ENCODE measurements at regions not wholly inside any gene's neighbourhood (a gene's known extent, or its start where the extent isn't known, plus 50 kb on each side); places are given as distances from the start of the nearest gene placed in this dataset.
A peak's percentile ranks its signal among the peaks of the same experiment; 100 is the strongest.

DNA sequence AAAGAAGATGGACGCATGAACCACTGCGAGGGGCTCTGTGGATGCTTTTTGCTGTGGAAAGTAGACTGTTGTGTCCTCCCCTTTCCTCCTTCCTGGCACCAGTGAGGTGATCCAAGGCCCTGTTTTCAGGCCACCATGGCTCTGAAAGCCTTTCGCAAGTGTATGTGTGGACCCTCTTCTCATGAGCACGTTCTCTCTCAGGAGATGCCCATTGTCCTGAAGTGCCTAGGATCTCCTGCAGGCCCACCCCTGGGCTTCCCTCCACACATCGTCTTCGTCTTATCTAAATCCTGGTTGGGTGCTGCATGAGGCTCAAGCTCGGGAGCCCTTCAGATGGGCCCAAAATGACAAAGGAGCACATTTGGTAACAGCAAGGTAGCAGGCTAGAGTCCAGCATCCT, 188.2 kb downstream of the PTPN20 start:
- Histone ChIP-seq H3K4me3 (no peak overlapping the region), H3K27ac (no peak overlapping the region)

DNA sequence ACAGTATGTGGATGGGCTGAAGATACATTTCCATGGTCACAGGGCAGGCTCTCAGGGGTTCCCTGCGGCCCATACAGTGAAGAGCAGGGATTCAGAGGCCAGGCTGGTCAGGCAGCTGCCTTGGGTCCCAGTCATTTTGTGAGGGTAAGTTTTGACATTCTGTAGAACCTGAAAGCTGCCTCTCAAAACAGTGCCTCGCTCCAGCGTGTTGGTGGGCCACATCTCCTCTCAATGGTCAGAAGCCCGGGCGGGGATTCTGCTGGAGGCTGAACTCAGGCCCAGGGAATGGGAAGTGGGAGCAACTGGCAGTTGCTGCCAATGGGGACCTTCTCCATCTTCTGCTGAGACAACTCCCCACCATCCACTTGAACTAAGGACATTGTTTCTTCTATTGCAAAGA, 190.0 kb downstream of the PTPN20 start:
- Histone ChIP-seq H3K4me3 (no peak overlapping the region), H3K27ac (no peak overlapping the region)

DNA sequence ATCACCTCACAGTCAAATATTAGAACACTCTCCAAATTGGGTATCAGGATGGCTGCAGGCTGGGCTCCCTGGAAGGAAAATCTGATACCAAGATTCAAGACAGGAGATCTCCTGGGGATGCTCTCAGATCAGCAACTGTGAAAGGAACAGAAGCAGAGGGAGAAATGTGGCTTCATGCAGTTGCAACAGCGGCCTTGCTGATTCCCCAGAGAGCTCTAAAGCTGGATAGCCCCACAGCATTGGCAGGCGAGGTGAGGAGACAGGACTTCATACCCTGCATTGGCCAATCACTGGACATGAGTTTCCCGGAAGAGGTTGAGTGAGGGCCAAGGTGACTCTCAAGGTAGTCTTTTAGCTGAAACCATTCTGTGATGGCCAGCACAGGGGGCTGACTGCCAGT, 190.6 kb downstream of the PTPN20 start:
- Histone ChIP-seq H3K4me3 (no peak overlapping the region), H3K27ac (no peak overlapping the region)

DNA sequence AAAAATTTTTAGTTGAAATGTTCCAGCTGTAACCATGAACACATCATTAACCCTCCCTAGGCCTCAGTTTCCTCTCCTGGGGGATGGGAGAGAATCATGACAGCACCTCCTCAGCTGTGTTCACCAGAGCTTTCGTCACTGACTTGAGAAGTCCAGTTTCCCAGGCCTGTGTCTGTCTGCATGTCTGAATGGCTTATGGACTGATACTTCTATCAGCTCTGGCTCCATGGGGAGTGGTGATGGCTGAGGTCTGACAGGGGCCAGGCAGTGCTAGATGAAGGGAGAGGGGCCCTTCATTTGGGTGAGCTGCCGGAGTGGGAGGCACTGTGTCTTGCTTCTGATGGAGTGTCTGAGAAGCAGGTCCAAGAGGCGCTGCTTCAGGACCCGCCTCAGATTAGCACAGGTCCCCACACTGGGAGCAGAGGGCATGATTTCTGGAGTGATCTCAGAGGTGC, 192.9 kb downstream of the PTPN20 start:
- Histone ChIP-seq H3K4me3 (no peak overlapping the region), H3K27ac (no peak overlapping the region)

DNA sequence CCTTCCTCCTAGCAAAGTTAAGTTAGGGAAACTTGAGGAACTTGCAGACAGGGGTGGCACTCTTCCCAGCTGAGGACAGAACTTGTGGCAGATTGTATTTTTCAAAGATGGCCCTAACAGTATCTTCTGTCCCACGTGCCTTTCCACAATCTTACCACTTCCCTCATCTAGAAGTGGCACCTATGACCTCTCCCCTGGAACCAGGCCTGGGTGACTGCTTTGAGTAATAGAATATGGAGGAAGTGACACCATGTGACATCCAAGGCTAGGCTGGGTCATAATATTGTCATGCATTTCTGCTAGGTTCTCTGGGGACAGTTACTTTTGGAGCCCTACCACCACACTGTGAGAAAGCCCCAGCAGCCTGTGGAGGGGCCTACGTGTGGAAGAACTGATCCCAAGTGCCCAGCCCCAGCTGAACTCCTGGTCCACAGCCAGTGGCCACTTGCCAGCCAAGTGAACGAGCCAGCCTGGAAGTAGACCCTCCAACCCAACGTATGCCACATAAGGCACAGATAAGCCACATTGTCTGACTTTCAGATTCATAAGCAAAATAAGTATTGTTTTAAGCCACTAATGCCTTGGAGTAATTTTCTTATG, 193.7 kb downstream of the PTPN20 start:
- no peak overlapping the region for H3K27ac ChIP-seq
- no peak overlapping the region for H3K4me3 ChIP-seq

DNA sequence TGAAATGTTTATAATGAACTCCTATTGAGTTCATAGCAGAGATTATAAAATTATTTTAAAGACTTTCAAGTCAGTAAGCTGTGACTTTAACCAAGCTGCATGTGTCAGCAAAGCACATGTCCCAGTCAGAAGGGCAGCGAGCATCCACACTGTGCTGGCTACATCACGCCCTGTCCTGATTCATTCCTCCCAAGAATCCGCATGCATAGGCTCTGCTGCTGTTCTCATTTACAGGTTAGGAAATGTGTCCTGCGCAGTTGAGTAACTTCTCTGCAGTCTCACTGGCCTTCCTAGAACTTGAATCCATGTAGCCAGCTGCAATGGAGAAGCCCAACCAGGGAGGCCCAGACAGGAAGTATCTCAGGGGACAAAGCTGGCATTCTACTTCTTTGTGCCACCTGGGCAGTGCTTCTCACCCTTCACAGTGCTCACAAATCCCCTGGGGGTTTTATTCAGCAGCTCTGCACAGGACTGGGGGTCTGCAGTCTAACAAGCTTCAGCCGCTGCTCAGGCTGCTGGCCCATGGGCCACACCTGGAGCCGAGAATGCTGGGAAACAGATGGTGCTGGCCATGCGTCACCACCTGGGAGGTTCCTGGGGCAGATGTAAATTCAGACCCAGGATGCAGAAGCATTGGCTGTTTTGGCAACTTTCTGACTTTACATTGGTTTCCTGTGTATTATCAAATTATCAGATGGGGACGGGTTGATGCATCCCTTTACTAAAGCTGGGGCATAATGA, 192.8 kb upstream of the GDF10 start:
- Histone ChIP-seq H3K4me3 (no peak overlapping the region), H3K27ac (no peak overlapping the region)

DNA sequence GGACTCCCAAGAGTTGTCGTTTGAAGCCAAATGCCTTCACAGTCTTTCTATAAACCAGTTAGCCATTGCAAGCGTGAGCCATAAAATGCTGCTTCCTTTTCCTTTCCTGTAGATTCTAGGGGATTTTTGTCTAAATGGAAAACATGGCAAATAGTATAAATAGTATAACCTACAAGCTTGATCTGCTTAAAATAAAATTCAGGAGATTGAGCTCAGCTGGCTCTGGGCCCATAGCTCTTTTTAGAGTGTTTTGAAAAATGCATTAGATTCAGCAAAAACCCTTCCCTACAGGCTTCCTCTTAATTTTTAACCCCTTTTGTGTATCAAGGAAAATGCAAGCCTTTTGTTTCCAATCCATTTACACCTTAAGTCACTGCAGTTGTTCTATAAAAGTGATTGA, 190.1 kb upstream of the GDF10 start:
- H3K27ac ChIP-seq, result no peak overlapping the region
- no peak overlapping the region for H3K4me3 ChIP-seq

DNA sequence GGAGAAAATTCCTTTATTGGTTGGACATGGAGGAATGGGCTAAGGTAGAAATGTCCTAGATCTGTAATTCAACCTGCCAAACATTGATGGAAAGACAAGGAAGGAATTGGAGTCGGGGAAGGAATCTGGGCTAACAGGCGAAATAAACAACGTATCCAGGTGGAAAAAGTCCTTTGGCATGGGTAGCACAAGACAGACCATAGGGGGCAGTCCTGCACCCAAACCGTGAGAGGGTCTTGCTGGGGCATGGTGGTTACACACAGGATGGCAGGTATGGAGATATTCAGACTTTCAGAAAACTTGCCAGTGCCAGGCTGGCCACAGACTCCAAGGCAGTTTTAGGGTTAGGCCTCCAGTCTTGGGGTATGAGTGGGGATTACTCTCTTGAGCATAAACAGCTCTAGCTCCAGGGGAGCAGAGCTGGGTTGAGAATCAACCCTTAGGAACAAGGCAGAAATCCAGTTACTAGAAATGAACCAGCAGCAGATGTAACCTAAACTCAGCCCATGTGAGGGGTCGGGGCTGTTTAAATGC, 188.6 kb upstream of the GDF10 start:
- Histone ChIP-seq H3K4me3 (no peak overlapping the region), H3K27ac (no peak overlapping the region)

DNA sequence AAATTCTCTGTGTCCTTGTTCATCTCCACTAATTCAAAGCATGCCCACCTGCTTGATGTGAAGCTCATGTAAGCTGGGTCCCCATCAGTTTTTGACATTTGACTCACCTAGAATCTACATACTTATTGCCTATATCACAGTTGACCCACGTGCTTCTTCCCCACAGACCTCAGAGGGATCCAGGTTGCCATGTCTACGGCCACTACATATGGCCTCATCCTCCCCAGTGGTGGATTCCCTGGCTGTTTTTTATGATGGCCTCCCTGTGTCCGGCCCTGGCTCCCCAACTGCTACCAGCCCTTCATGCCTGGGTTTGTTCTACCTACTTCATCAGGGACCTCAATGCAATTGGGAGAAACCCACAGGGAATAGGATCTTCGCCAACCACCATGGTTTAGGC, 187.4 kb upstream of the GDF10 start:
- Histone ChIP-seq H3K4me3 (no peak overlapping the region), H3K27ac (no peak overlapping the region)

DNA sequence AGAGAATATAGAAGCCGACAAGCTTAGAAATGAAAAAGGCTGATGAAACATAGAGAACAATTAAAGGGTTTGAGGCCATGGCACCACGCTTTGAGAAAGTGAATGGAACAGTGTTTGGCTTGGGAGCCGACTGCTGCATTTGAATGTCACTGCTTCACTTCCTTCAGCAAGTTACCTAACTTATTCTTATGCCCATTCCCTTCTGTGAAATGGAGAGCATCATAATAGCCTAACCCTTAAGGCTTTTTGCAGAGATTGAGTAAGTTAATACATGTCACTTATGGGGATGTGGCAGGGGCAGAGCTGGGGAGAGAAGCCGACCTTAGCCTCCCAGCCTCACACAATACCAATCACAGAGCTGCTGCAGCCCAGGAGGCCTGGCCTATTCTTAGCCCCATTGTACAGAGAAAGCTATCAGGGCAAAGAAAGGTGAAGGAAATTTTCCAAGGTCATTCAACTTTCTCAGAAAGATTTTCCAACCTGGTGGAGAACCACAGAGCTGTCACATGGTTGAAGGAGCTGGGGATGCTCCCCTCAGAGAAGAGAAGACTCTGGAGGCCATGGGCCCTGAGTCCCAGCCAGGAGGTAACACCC, 186.0 kb upstream of the GDF10 start:
- no peak overlapping the region for H3K4me3 ChIP-seq
- no peak overlapping the region for H3K27ac ChIP-seq

DNA sequence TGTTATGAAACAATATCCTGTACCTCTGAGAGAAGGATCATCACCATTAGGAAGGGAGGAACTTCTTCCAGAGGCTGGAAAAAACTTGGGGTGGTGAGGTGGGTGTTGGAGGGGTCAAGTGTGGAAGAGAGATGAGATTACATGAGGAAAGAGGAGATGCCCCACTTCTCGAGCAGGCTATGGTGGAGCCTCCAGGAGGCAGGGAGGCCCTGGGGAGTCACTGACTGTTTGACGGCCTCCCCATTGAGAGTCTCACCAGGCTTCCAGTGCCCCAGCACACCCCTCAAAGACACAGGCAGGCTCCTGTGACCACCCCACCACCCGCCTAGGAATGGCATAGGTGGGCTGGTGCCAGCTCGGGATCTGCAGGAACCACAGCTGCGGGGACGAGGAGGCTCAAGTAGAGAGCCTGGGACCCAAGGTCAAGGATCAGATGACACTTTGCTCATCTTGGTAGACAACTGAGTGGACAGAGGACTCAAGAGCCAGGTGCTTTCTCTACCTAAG, 185.3 kb upstream of the GDF10 start:
- Histone ChIP-seq H3K4me3 (no peak overlapping the region), H3K27ac (no peak overlapping the region)

DNA sequence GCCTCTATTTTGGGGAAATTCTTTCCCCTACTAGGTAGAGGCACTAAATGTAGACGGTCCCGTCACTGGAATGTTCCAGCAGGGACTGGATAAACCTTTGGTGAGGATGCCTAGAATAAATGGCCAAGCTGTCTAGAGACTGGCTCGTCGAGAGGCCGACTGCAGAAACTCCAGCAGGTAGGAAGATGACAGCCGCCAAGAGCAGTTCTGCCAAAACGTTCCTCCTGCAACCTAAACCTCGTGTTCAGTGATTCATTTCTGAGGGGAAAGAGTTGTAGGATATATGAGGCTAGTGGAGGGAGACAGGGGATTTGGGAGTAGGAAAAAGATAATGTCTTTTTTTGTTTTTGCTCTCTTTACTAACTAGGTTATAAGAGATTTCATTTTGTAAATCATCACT, 184.7 kb upstream of the GDF10 start:
- H3K27ac ChIP-seq, result no peak overlapping the region

DNA sequence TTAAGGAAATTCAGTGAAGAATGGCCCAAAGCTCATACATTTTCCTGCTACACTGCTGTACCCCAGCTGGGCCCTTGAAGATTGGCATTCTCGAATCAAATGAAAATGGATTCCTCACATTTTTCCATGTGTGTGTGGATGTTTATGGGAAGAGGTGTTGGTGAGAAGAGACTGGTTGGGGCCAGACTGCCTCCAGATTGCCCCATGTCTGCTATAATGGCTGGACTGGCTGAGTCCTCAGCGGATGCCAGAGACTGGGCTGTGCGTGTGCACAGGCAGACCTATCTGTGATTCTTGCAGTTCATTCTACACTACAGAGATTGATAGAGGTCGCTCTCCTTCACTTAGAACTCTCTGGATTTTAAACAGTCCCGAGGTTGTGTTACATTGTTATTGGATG, 183.6 kb upstream of the GDF10 start:
- H3K27ac ChIP-seq, result no peak overlapping the region
- no peak overlapping the region for H3K4me3 ChIP-seq

More for the DNA sequence above, 184.7 kb upstream of the GDF10 start:
- H3K4me3 ChIP-seq, result no peak overlapping the region

DNA sequence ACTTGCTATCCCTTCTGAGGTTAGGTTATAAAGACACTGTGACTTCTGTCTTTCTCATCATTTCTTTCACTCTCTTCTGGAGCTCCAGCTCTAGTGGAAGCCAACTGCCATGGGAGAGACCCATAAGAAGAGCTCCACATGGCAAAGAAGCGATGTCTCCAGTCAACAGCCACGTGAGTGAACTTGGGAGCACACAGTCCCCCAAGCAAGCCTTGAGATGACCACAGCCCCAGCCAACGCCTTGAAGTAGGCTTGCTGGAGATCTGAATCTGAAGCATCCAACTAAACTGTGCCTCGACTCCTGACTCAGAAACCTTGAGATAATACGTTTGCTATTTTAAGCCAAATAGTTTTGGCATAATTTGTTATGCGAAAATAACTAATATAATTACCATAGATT, 181.7 kb upstream of the GDF10 start:
- H3K27ac ChIP-seq, result no peak overlapping the region
- no peak overlapping the region for H3K4me3 ChIP-seq

DNA sequence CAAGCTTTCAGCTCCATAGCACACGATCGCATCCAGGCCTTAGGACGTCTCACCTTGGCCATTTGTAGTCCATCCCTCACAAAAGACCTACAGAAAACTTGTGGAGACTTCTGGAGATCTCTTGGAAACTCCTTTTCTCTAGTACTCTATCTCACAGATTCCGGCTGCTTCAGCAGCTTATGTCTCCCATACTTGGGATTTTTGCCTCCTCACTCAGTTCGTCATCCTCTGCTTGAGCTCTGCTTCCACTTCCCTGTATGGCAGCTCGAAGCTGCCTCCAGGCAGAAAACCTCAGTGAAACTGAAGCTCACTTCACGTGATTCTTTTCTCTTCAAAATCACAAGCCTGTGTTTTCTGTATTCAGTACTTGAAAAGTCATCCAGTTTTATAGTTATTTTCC, 178.7 kb upstream of the GDF10 start:
- H3K27ac ChIP-seq, result no peak overlapping the region
- no peak overlapping the region for H3K4me3 ChIP-seq

DNA sequence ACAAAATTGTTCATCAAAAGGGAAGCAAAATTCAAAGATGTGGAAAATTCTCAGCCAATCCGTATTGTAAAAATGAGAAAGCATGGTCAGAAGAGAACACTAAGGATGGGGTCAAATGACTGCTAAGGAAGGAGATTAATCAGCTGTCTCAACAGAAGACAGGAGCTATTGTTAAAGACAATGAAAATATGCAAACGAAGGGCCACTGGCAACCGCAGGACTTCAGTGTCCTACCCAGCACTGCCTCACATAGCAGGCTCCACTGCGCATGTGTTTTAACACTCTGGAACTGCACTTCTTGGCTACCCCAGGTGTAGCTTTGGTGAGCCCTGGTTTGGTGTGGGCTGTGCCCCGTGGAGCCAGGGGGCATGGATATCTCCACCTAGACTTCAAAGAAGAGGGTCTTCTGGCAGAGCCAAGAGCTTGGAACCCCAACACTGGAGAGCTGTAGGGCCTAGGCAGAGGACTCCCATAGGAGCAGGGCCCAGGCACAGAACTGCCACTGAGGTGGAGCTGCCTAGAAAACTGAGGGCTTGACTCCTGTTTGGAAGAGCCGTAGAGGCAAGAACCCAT, 176.2 kb upstream of the GDF10 start:
- Histone ChIP-seq H3K27ac (no peak overlapping the region), H3K4me3 (no peak overlapping the region)

DNA sequence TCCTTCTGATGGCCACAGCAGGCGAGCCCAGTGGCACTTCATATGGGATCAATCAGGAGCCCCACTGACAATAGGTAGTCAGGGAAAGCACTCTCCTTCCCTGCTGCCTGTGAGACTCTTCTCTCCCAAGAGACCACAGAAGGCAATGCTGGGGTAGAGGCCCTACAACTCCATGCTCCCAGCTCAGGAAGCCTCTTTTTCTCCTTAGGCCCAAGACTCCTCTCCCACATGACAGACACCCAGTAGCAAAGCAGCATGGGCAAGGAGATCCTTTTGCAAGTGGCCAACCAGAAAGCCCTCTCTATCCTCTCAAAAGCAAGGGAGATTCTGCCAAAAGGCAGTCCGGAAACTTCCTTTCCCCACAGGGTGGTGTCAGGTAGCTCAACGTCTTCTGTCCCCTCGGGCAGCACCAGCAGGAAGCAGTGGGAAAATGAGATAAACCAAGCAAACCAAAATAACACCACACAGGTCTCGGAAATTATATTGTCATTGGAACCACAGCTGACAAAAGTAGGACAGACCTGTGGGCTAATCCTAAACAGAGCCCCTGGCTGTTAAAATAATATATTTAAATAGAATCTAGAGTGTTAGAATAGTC, 172.7 kb upstream of the GDF10 start:
- no peak overlapping the region for H3K4me3 ChIP-seq
- H3K27ac ChIP-seq, result no peak overlapping the region

DNA sequence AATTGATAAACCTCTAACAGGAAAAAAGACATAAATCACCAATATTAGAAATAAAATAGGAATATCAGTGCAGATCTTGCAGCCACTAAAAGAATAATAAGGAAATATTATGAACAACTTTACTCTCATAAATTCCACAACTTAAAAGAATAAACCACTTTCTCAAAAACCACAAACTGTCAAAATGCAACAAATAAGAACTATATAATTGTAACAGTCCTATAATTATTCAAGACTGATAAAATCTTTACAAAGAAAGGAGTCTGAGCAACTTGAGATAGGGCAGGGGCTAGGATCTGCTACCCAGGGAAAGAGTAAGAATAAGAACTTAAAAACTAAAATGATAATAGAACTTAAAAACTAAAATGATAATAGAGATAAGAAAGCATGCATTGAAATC, 169.5 kb upstream of the GDF10 start:
- no peak overlapping the region for H3K27ac ChIP-seq
- no peak overlapping the region for H3K4me3 ChIP-seq

DNA sequence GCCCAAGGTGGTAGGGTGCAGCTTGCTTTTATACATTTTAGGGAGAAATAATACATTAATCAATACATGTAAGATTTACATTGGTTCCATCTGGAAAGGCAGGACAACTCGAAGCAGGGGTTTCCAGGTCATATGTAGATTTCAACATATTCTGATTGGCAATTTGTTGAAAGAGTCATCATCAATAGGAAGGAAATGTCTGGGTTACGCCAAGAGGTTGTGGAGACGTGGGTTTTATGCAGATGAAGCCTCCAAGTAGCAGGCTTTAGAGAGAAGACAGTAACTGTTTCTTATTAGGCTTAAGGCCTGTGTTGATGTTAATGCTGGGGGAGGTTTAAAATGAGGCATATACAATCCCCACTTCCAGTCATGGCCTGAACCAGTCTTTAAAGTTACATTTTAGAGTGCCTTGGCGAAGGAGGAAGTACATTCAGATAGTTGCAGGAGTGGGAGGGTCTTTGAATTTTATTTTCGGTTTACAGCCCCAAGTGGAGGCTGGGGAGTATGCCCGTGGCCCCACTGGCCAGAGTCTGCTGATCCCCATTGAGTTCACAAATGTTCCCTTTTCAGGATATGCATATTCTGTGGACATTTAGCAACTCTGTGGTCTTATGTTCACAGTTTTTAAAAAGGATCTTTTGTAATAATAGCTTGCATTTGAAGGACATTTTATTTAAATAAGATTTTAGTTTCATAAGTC, 166.0 kb upstream of the GDF10 start:
- H3K4me3 ChIP-seq, result no peak overlapping the region
- H3K27ac ChIP-seq, result no peak overlapping the region

DNA sequence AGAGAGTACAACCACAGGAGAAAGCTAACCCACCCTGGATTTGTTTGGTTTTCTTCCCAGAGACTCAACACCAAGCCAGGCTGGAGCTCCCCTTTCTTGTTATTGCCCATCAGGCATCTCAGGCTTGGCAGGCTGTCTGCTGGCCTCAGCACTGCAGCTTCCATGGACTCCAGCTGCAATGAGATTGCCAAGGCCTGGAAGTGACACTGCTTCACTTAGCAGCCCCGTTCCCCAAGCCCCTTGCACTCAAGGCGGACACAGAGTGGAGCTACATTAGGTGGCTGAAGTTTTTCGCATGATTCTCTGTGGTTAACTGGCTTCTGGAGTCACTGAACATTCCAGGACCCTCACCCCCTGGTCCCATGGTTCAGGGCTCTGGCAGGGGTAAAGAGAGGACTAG, 163.1 kb upstream of the GDF10 start:
- no peak overlapping the region for H3K4me3 ChIP-seq
- peak overlapping the region in 4 of 21 experiments; percentile 4 to 69 (median 45) for H3K27ac ChIP-seq

All from skin epidermis (tissue), 12 donors.